ENCODE measurements at regions not wholly inside any gene's neighbourhood (a gene's known extent, or its start where the extent isn't known, plus 50 kb on each side); places are given as distances from the start of the nearest gene placed in this dataset.

GRCh38 chr11:71135112-71135511 lies 117.3 kb downstream of the SHANK2 start:
- TF ChIP-seq CTCF (IDR thresholded peaks at IDR 0.05) (no peak), POLR2AphosphoS5 (IDR thresholded peaks at IDR 0.05) (no peak)
